Mucosa of rectum (tissue), 2 donors: ENCODE measurements at regions not wholly inside any gene's neighbourhood (a gene's known extent, or its start where the extent isn't known, plus 50 kb on each side); places are given as distances from the start of the nearest gene placed in this dataset.
"Not testable (repeated sequence)": the region's sequence is repeated elsewhere in the genome, so short reads cannot be mapped to it uniquely, and the experiment has no call there.

ENCODE experiments used
- H3K27ac ChIP-seq, 2 donors: one replicate each; pipeline ENCODE4 v1.7.0; 2013; ENCODE audit warnings: inconsistent platforms in 2 of 2, low read depth in 2 of 2, low read length in 2 of 2
- H3K27me3 ChIP-seq, 2 donors: one replicate each; pipeline ENCODE4 v1.7.0; 2013; ENCODE audit warnings: low read length in 2 of 2; ENCODE audit not compliant: control insufficient read depth in 2 of 2, insufficient read depth in 2 of 2
- H3K36me3 ChIP-seq, 2 donors: one replicate each; pipeline ENCODE4 v1.7.0; 2013; ENCODE audit warnings: low read length in 2 of 2; ENCODE audit not compliant: control insufficient read depth in 2 of 2, insufficient read depth in 2 of 2
- H3K4me1 ChIP-seq, 2 donors: one replicate each; pipeline ENCODE4 v1.7.0; 2013; ENCODE audit warnings: low read length in 2 of 2, mild to moderate bottlenecking in 1 of 2; ENCODE audit not compliant: control insufficient read depth in 2 of 2, insufficient read depth in 2 of 2
- H3K4me3 ChIP-seq, 2 donors: one replicate each; pipeline ENCODE4 v1.7.0; 2013; ENCODE audit warnings: low read length in 2 of 2
- H3K9ac ChIP-seq, 2 donors: one replicate each; pipeline ENCODE4 v1.7.0; 2013; ENCODE audit warnings: low read length in 2 of 2, low read depth in 1 of 2, mild to moderate bottlenecking in 1 of 2
- H3K9me3 ChIP-seq, 2 donors: one replicate each; pipeline ENCODE4 v1.7.0; 2013; ENCODE audit warnings: low read length in 2 of 2; ENCODE audit not compliant: control insufficient read depth in 2 of 2
- donor health status: healthy.
- donor health status: Normal muscosa, but diverticular disease.

- Histone ChIP-seq H3K4me3 (no peak overlapping the region), H3K36me3 (no peaks in the 10 kb centered on the region), H3K27ac (no peak overlapping the region), H3K9me3 (no peaks in the 10 kb centered on the region), H3K9ac (no peak overlapping the region), H3K27me3 (no peaks in the 10 kb centered on the region), H3K4me1 (no peaks in the 10 kb centered on the region)
These were observed 277.4 kb downstream of the PAPSS1 start for GRCh38 chr4:107442538-107443111.

- no peak overlapping the region for H3K4me3 ChIP-seq
- no peaks in the 10 kb centered on the region for H3K27me3 ChIP-seq
- no peaks in the 10 kb centered on the region for H3K4me1 ChIP-seq
- no peak overlapping the region for H3K27ac ChIP-seq
- no peaks in the 10 kb centered on the region for H3K9me3 ChIP-seq
- no peak overlapping the region for H3K9ac ChIP-seq
- H3K36me3 ChIP-seq = no peaks in the 10 kb centered on the region
These were observed 280.6 kb downstream of the PAPSS1 start for GRCh38 chr4:107439401-107439800.

- not testable (repeated sequence) for H3K9me3 ChIP-seq, H3K27ac ChIP-seq
These were observed 283.6 kb downstream of the PAPSS1 start for GRCh38 chr4:107436471-107436870.

GRCh38 chr4:107432451-107432850, 287.6 kb downstream of the PAPSS1 start:
- Histone ChIP-seq H3K36me3 (no peaks in the 10 kb centered on the region), H3K27me3 (no peaks in the 10 kb centered on the region), H3K4me3 (no peak overlapping the region), H3K9ac (no peak overlapping the region), H3K9me3 (no peaks in the 10 kb centered on the region), H3K4me1 (no peaks in the 10 kb centered on the region), H3K27ac (no peak overlapping the region)

More at GRCh38 chr4:107436471-107436870, 283.6 kb downstream of the PAPSS1 start:
- H3K27me3 ChIP-seq, H3K9ac ChIP-seq, H3K4me1 ChIP-seq, H3K4me3 ChIP-seq, H3K36me3 ChIP-seq: not testable (repeated sequence)

- no peaks in the 10 kb centered on the region for H3K27me3 ChIP-seq
These were observed 296.2 kb downstream of the PAPSS1 start for GRCh38 chr4:107423677-107424405.

GRCh38 chr4:107419536-107419935, 300.5 kb downstream of the PAPSS1 start:
- H3K4me3 ChIP-seq, H3K36me3 ChIP-seq, H3K9ac ChIP-seq, H3K27ac ChIP-seq, H3K9me3 ChIP-seq, H3K27me3 ChIP-seq, H3K4me1 ChIP-seq: not testable (repeated sequence)

More at GRCh38 chr4:107423677-107424405, 296.2 kb downstream of the PAPSS1 start:
- Histone ChIP-seq H3K9me3 (no peaks in the 10 kb centered on the region), H3K4me3 (no peak overlapping the region), H3K27ac (no peak overlapping the region), H3K36me3 (no peaks in the 10 kb centered on the region), H3K9ac (no peak overlapping the region), H3K4me1 (no peaks in the 10 kb centered on the region)

- no peaks in the 10 kb centered on the region for H3K27me3 ChIP-seq
- H3K9me3 ChIP-seq = no peaks in the 10 kb centered on the region
- no peak overlapping the region for H3K27ac ChIP-seq
- no peaks in the 10 kb centered on the region for H3K4me1 ChIP-seq
- no peak overlapping the region for H3K9ac ChIP-seq
- no peaks in the 10 kb centered on the region for H3K36me3 ChIP-seq
- no peak overlapping the region for H3K4me3 ChIP-seq
These were observed 301.0 kb downstream of the PAPSS1 start for GRCh38 chr4:107419052-107419451.

- H3K27ac ChIP-seq, H3K27me3 ChIP-seq, H3K4me1 ChIP-seq, H3K36me3 ChIP-seq, H3K4me3 ChIP-seq, H3K9me3 ChIP-seq, H3K9ac ChIP-seq: not testable (repeated sequence)
These were observed 304.5 kb downstream of the PAPSS1 start for GRCh38 chr4:107415490-107415889.

- not testable (repeated sequence) for H3K36me3 ChIP-seq, H3K4me1 ChIP-seq, H3K27ac ChIP-seq, H3K27me3 ChIP-seq, H3K9me3 ChIP-seq, H3K4me3 ChIP-seq, H3K9ac ChIP-seq
These were observed 310.2 kb downstream of the PAPSS1 start for GRCh38 chr4:107409872-107410271.

- no peak overlapping the region for H3K27ac ChIP-seq
- no peaks in the 10 kb centered on the region for H3K27me3 ChIP-seq
- H3K9ac ChIP-seq = no peak overlapping the region
- H3K9me3 ChIP-seq = no peaks in the 10 kb centered on the region
- no peak overlapping the region for H3K4me3 ChIP-seq
- H3K4me1 ChIP-seq = no peaks in the 10 kb centered on the region
- no peaks in the 10 kb centered on the region for H3K36me3 ChIP-seq
These were observed 311.1 kb downstream of the PAPSS1 start for GRCh38 chr4:107408968-107409367.
